ENCODE measurements at regions not wholly inside any gene's neighbourhood (a gene's known extent, or its start where the extent isn't known, plus 50 kb on each side); places are given as distances from the start of the nearest gene placed in this dataset.

GRCh38 chr3:177551431-177551836, 354.2 kb upstream of the TBL1XR1 start:
- Mint-ChIP-seq H3K27ac (peak overlapping the region; percentile 41), H3K27me3 (no peaks in the 10 kb centered on the region), H3K36me3 (no peaks in the 10 kb centered on the region), H3K4me3 (peak overlapping the region; percentile 67), H3K4me1 (peaks cover 73% of the 10 kb centered on the region), H3K9me3 (no peaks in the 10 kb centered on the region)

GRCh38 chr3:177552051-177552450, 354.8 kb upstream of the TBL1XR1 start:
- Mint-ChIP-seq H3K4me1 (peaks cover 69% of the 10 kb centered on the region), H3K27me3 (no peaks in the 10 kb centered on the region), H3K9me3 (no peaks in the 10 kb centered on the region), H3K27ac (no peak overlapping the region), H3K36me3 (no peaks in the 10 kb centered on the region), H3K4me3 (no peak overlapping the region)

GRCh38 chr3:177553012-177553411, 355.7 kb upstream of the TBL1XR1 start:
- H3K27ac Mint-ChIP-seq, result no peak overlapping the region
- no peaks in the 10 kb centered on the region for H3K9me3 Mint-ChIP-seq
- no peak overlapping the region for H3K4me3 Mint-ChIP-seq
- H3K27me3 Mint-ChIP-seq, result no peaks in the 10 kb centered on the region
- no peaks in the 10 kb centered on the region for H3K36me3 Mint-ChIP-seq
- H3K4me1 Mint-ChIP-seq, result peaks cover 59% of the 10 kb centered on the region

GRCh38 chr3:177553579-177553978, 356.3 kb upstream of the TBL1XR1 start:
- Mint-ChIP-seq H3K27me3 (no peaks in the 10 kb centered on the region), H3K9me3 (no peaks in the 10 kb centered on the region), H3K36me3 (no peaks in the 10 kb centered on the region), H3K27ac (no peak overlapping the region), H3K4me1 (peaks cover 56% of the 10 kb centered on the region), H3K4me3 (no peak overlapping the region)

- Mint-ChIP-seq H3K4me1 (peaks cover 48% of the 10 kb centered on the region), H3K9me3 (no peaks in the 10 kb centered on the region)
Observed at GRCh38 chr3:177554895-177555759, 357.8 kb upstream of the TBL1XR1 start.

GRCh38 chr3:177557548-177557947, 360.3 kb upstream of the TBL1XR1 start:
- Mint-ChIP-seq H3K9me3 (no peaks in the 10 kb centered on the region), H3K27me3 (no peaks in the 10 kb centered on the region), H3K27ac (no peak overlapping the region), H3K36me3 (no peaks in the 10 kb centered on the region), H3K4me1 (peaks cover 24% of the 10 kb centered on the region), H3K4me3 (no peak overlapping the region)

More at GRCh38 chr3:177554895-177555759, 357.8 kb upstream of the TBL1XR1 start:
- Mint-ChIP-seq H3K4me3 (no peak overlapping the region), H3K27me3 (no peaks in the 10 kb centered on the region), H3K27ac (no peak overlapping the region), H3K36me3 (no peaks in the 10 kb centered on the region)

GRCh38 chr3:177561365-177561764, 364.1 kb upstream of the TBL1XR1 start:
- H3K36me3 Mint-ChIP-seq, result no peaks in the 10 kb centered on the region
- H3K27me3 Mint-ChIP-seq, result no peaks in the 10 kb centered on the region
- H3K9me3 Mint-ChIP-seq, result no peaks in the 10 kb centered on the region
- no peaks in the 10 kb centered on the region for H3K4me1 Mint-ChIP-seq
- no peak overlapping the region for H3K27ac Mint-ChIP-seq
- no peak overlapping the region for H3K4me3 Mint-ChIP-seq

GRCh38 chr3:177561769-177562392, 364.6 kb upstream of the TBL1XR1 start:
- H3K4me3 Mint-ChIP-seq, result no peak overlapping the region
- no peaks in the 10 kb centered on the region for H3K9me3 Mint-ChIP-seq
- no peaks in the 10 kb centered on the region for H3K4me1 Mint-ChIP-seq
- H3K36me3 Mint-ChIP-seq, result no peaks in the 10 kb centered on the region
- H3K27me3 Mint-ChIP-seq, result no peaks in the 10 kb centered on the region
- no peak overlapping the region for H3K27ac Mint-ChIP-seq

- Mint-ChIP-seq H3K4me1 (no peaks in the 10 kb centered on the region), H3K36me3 (no peaks in the 10 kb centered on the region), H3K9me3 (no peaks in the 10 kb centered on the region), H3K4me3 (no peak overlapping the region), H3K27ac (no peak overlapping the region), H3K27me3 (no peaks in the 10 kb centered on the region)
Observed at GRCh38 chr3:177563243-177563780, 366.0 kb upstream of the TBL1XR1 start.

GRCh38 chr3:177563792-177564191, 366.5 kb upstream of the TBL1XR1 start:
- Mint-ChIP-seq H3K36me3 (no peaks in the 10 kb centered on the region), H3K9me3 (no peaks in the 10 kb centered on the region), H3K27ac (no peak overlapping the region), H3K27me3 (no peaks in the 10 kb centered on the region), H3K4me3 (no peak overlapping the region), H3K4me1 (no peaks in the 10 kb centered on the region)

- no peak overlapping the region for H3K4me3 Mint-ChIP-seq
- no peak overlapping the region for H3K27ac Mint-ChIP-seq
- H3K27me3 Mint-ChIP-seq, result no peaks in the 10 kb centered on the region
- H3K9me3 Mint-ChIP-seq, result no peaks in the 10 kb centered on the region
- H3K4me1 Mint-ChIP-seq, result no peaks in the 10 kb centered on the region
- H3K36me3 Mint-ChIP-seq, result no peaks in the 10 kb centered on the region
Observed at GRCh38 chr3:177565981-177566380, 368.7 kb upstream of the TBL1XR1 start.

- H3K27ac Mint-ChIP-seq, result no peak overlapping the region
- H3K4me1 Mint-ChIP-seq, result no peaks in the 10 kb centered on the region
- no peaks in the 10 kb centered on the region for H3K27me3 Mint-ChIP-seq
- no peak overlapping the region for H3K4me3 Mint-ChIP-seq
- H3K36me3 Mint-ChIP-seq, result no peaks in the 10 kb centered on the region
- H3K9me3 Mint-ChIP-seq, result no peaks in the 10 kb centered on the region
Observed at GRCh38 chr3:177567833-177568232, 370.6 kb upstream of the TBL1XR1 start.

GRCh38 chr3:177569193-177569592, 371.9 kb upstream of the TBL1XR1 start:
- no peak overlapping the region for H3K27ac Mint-ChIP-seq
- H3K9me3 Mint-ChIP-seq, result no peaks in the 10 kb centered on the region
- H3K27me3 Mint-ChIP-seq, result no peaks in the 10 kb centered on the region
- H3K4me1 Mint-ChIP-seq, result no peaks in the 10 kb centered on the region
- H3K4me3 Mint-ChIP-seq, result no peak overlapping the region
- H3K36me3 Mint-ChIP-seq, result no peaks in the 10 kb centered on the region

GRCh38 chr3:177569875-177570657, 372.8 kb upstream of the TBL1XR1 start:
- Mint-ChIP-seq H3K36me3 (no peaks in the 10 kb centered on the region), H3K4me3 (no peak overlapping the region), H3K4me1 (no peaks in the 10 kb centered on the region), H3K9me3 (no peaks in the 10 kb centered on the region), H3K27ac (no peak overlapping the region), H3K27me3 (no peaks in the 10 kb centered on the region)

- no peak overlapping the region for H3K27ac Mint-ChIP-seq
- no peak overlapping the region for H3K4me3 Mint-ChIP-seq
- no peaks in the 10 kb centered on the region for H3K4me1 Mint-ChIP-seq
- no peaks in the 10 kb centered on the region for H3K9me3 Mint-ChIP-seq
- H3K27me3 Mint-ChIP-seq, result no peaks in the 10 kb centered on the region
- no peaks in the 10 kb centered on the region for H3K36me3 Mint-ChIP-seq
Observed at GRCh38 chr3:177571271-177571943, 374.1 kb upstream of the TBL1XR1 start.

Measured in activated naive CD4-positive, alpha-beta T cell treated with anti-CD3 and anti-CD28 coated beads, Interleukin-2, amount 50 U/mL, for 24 hours (primary cell).